Liver (tissue), 8 donors: ENCODE measurements at regions not wholly inside any gene's neighbourhood (a gene's known extent, or its start where the extent isn't known, plus 50 kb on each side); places are given as distances from the start of the nearest gene placed in this dataset.
A peak's percentile ranks its signal among the peaks of the same experiment; 100 is the strongest.

Experiments
- DNase-seq: peaks from one replicate; pipeline ENCODE4 v3.0.0-alpha.2; 2017; ENCODE audit warnings: low spot score
- H3K27ac ChIP-seq, 2 donors: one replicate each; pipeline ENCODE4 v1.7.0; 2013; ENCODE audit warnings: inconsistent platforms in 2 of 2, low read length in 2 of 2, control low read depth in 1 of 2, low read depth in 1 of 2, mild to moderate bottlenecking in 1 of 2
- H3K27me3 ChIP-seq, 4 donors: one replicate each; pipeline versions ENCODE4 v1.6.1 to v1.7.0; 2013; ENCODE audit warnings: low read length in 3 of 4, inconsistent platforms in 1 of 4, mild to moderate bottlenecking in 1 of 4, moderate library complexity in 1 of 4; ENCODE audit not compliant: control insufficient read depth in 4 of 4, insufficient read depth in 4 of 4
- H3K36me3 ChIP-seq, 4 donors: one replicate each; pipeline versions ENCODE4 v1.6.1 to v1.7.0; 2013; ENCODE audit warnings: low read length in 3 of 4, mild to moderate bottlenecking in 3 of 4, low read depth in 1 of 4, moderate library complexity in 1 of 4; ENCODE audit not compliant: control insufficient read depth in 4 of 4, insufficient read depth in 3 of 4
- H3K4me1 ChIP-seq, 4 donors: one replicate each; pipeline versions ENCODE4 v1.6.1 to v1.7.0; 2013; ENCODE audit warnings: low read length in 3 of 4, mild to moderate bottlenecking in 3 of 4, moderate library complexity in 1 of 4; ENCODE audit not compliant: control insufficient read depth in 4 of 4, insufficient read depth in 4 of 4
- H3K4me3 ChIP-seq, 3 donors: one replicate each; pipeline versions ENCODE4 v1.6.1 to v1.7.0; 2013; ENCODE audit warnings: low read length in 3 of 3, control low read depth in 1 of 3, low read depth in 1 of 3, mild to moderate bottlenecking in 1 of 3
- H3K9ac ChIP-seq, 2 donors: one replicate each; pipeline ENCODE4 v1.7.0; 2013; ENCODE audit warnings: low read length in 2 of 2, mild to moderate bottlenecking in 2 of 2, moderate library complexity in 2 of 2, control low read depth in 1 of 2, low read depth in 1 of 2
- H3K9me3 ChIP-seq, 4 donors: one replicate each; pipeline versions ENCODE4 v1.6.1 to v1.7.0; 2013; ENCODE audit warnings: low read length in 3 of 4; ENCODE audit not compliant: control insufficient read depth in 4 of 4
- ATF3 ChIP-seq: IDR thresholded peaks from 2 replicates; pipeline ENCODE4 v1.6.1; 2016; ENCODE audit warnings: antibody characterized with exemption
- CTCF ChIP-seq: fragments of 150-350 bp; IDR thresholded peaks from 2 replicates; pipeline ENCODE4 v1.5.1; 2017; ENCODE audit warnings: improper control_type of control experiment, low read depth, low read length; ENCODE audit not compliant: missing input control
- EGR1 ChIP-seq, 2 donors: IDR thresholded peaks; 2 replicates each; pipeline ENCODE4 v1.6.1; 2016 to 2018; ENCODE audit warnings: antibody characterized with exemption in 2 of 2, low read depth in 2 of 2
- FOXA1 ChIP-seq: IDR thresholded peaks from 2 replicates; pipeline ENCODE4 v1.6.1; 2016; ENCODE audit warnings: antibody characterized with exemption
- FOXA2 ChIP-seq: IDR thresholded peaks from 2 replicates; pipeline ENCODE4 v1.6.1; 2016; ENCODE audit warnings: antibody characterized with exemption
- GABPA ChIP-seq, 2 donors: IDR thresholded peaks in 1 of 2; conservative IDR thresholded peaks in 1 of 2; 2 replicates each; pipeline ENCODE4 v1.6.1; 2016; ENCODE audit warnings: antibody characterized with exemption in 2 of 2, mild to moderate bottlenecking in 1 of 2, moderate library complexity in 1 of 2
- HNF4A ChIP-seq, 2 donors: conservative IDR thresholded peaks; 2 replicates each; pipeline ENCODE4 v1.6.1; 2016; ENCODE audit warnings: antibody characterized with exemption in 2 of 2, mild to moderate bottlenecking in 2 of 2
- HNF4G ChIP-seq: IDR thresholded peaks from 2 replicates; pipeline ENCODE4 v1.6.1; 2016; ENCODE audit warnings: antibody characterized with exemption
- JUND ChIP-seq, 2 donors: IDR thresholded peaks; 2 replicates each; pipeline ENCODE4 v1.6.1; 2016; ENCODE audit warnings: antibody characterized with exemption in 2 of 2
- NR2F2 ChIP-seq: IDR thresholded peaks from 2 replicates; pipeline ENCODE4 v1.6.1; 2016; ENCODE audit warnings: antibody characterized with exemption
- RAD21 ChIP-seq, 2 donors: IDR thresholded peaks; 2 replicates each; pipeline ENCODE4 v1.6.1; 2016; ENCODE audit warnings: antibody characterized with exemption in 2 of 2, mild to moderate bottlenecking in 2 of 2
- RXRA ChIP-seq, 2 donors: IDR thresholded peaks; 2 replicates each; pipeline ENCODE4 v1.6.1; 2017 to 2018; ENCODE audit warnings: antibody characterized with exemption in 2 of 2, mild to moderate bottlenecking in 1 of 2
- SP1 ChIP-seq: IDR thresholded peaks from 2 replicates; pipeline ENCODE4 v1.6.1; 2018; ENCODE audit warnings: antibody characterized with exemption, mild to moderate bottlenecking
- TAF1 ChIP-seq: conservative IDR thresholded peaks from 2 replicates; pipeline ENCODE4 v1.6.1; 2016; ENCODE audit warnings: antibody characterized with exemption, mild to moderate bottlenecking
- YY1 ChIP-seq: IDR thresholded peaks from 2 replicates; pipeline ENCODE4 v1.6.1; 2016; ENCODE audit warnings: antibody characterized with exemption, mild to moderate bottlenecking
- WGBS: extraction: QIAGEN DNeasy Blood & Tissue Kit; methylation state at CpG from one replicate; pipeline ENCODE4 v1.1.7; 2013; 5-methylcytosine and 5-hydroxymethylcytosine counted together
- TF ChIP-seq, protein P1 (sequence below): IDR thresholded peaks from 2 replicates; pipeline ENCODE4 v1.6.1; 2016; ENCODE audit warnings: antibody characterized with exemption, mild to moderate bottlenecking
- TF ChIP-seq, protein P2 (sequence below): IDR thresholded peaks from 2 replicates; pipeline ENCODE4 v1.6.1; 2016; ENCODE audit warnings: antibody characterized with exemption
- TF ChIP-seq, protein P3 (sequence below): IDR thresholded peaks from 2 replicates; pipeline ENCODE4 v1.6.1; 2016; ENCODE audit warnings: antibody characterized with exemption
- donor health status: healthy.
- donor health status: healthy.
- donor health status: healthy.
- donor health status: healthy.
- donor health status: healthy.

GRCh38 chr16:80084163-80084562 is 456.6 kb upstream of the DYNLRB2 start:
- DNase-seq = no peak
- Histone ChIP-seq H3K9ac (peak overlapping the region in 1 of 2 donors; percentile 66), H3K9me3 (no peaks in the 10 kb centered on the region), H3K4me1 (peaks cover 0 to 5% (median 4%) of the 10 kb centered on the region in 4 donors), H3K36me3 (no peaks in the 10 kb centered on the region), H3K27me3 (no peaks in the 10 kb centered on the region), H3K27ac (no peak overlapping the region), H3K4me3 (peak overlapping the region in 1 of 3 donors; percentile 16)
- TF ChIP-seq EGR1 (IDR thresholded peaks at IDR 0.05; ENCODE audit: low read depth in 2 of 2) = no peak
- no peak for TF ChIP-seq YY1
- no peak for TF ChIP-seq FOXA1
- TF ChIP-seq, protein P1, sequence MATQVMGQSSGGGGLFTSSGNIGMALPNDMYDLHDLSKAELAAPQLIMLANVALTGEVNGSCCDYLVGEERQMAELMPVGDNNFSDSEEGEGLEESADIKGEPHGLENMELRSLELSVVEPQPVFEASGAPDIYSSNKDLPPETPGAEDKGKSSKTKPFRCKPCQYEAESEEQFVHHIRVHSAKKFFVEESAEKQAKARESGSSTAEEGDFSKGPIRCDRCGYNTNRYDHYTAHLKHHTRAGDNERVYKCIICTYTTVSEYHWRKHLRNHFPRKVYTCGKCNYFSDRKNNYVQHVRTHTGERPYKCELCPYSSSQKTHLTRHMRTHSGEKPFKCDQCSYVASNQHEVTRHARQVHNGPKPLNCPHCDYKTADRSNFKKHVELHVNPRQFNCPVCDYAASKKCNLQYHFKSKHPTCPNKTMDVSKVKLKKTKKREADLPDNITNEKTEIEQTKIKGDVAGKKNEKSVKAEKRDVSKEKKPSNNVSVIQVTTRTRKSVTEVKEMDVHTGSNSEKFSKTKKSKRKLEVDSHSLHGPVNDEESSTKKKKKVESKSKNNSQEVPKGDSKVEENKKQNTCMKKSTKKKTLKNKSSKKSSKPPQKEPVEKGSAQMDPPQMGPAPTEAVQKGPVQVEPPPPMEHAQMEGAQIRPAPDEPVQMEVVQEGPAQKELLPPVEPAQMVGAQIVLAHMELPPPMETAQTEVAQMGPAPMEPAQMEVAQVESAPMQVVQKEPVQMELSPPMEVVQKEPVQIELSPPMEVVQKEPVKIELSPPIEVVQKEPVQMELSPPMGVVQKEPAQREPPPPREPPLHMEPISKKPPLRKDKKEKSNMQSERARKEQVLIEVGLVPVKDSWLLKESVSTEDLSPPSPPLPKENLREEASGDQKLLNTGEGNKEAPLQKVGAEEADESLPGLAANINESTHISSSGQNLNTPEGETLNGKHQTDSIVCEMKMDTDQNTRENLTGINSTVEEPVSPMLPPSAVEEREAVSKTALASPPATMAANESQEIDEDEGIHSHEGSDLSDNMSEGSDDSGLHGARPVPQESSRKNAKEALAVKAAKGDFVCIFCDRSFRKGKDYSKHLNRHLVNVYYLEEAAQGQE = no peak
- no peak for TF ChIP-seq RXRA (IDR thresholded peaks at IDR 0.05)
- no peak for TF ChIP-seq FOXA2
- TF ChIP-seq GABPA (IDR thresholded peaks at IDR 0.05 in 1 of 2, conservative IDR thresholded peaks at IDR 0.05 in 1 of 2) = no peak
- no peak for TF ChIP-seq HNF4G
- TF ChIP-seq RAD21 (IDR thresholded peaks at IDR 0.05) = no peak
- TF ChIP-seq CTCF = no peak
- TF ChIP-seq JUND (IDR thresholded peaks at IDR 0.05) = no peak
- TF ChIP-seq, protein P2, sequence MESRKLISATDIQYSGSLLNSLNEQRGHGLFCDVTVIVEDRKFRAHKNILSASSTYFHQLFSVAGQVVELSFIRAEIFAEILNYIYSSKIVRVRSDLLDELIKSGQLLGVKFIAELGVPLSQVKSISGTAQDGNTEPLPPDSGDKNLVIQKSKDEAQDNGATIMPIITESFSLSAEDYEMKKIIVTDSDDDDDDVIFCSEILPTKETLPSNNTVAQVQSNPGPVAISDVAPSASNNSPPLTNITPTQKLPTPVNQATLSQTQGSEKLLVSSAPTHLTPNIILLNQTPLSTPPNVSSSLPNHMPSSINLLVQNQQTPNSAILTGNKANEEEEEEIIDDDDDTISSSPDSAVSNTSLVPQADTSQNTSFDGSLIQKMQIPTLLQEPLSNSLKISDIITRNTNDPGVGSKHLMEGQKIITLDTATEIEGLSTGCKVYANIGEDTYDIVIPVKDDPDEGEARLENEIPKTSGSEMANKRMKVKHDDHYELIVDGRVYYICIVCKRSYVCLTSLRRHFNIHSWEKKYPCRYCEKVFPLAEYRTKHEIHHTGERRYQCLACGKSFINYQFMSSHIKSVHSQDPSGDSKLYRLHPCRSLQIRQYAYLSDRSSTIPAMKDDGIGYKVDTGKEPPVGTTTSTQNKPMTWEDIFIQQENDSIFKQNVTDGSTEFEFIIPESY = no peak
- TF ChIP-seq ATF3 = no peak
- TF ChIP-seq, protein P3, sequence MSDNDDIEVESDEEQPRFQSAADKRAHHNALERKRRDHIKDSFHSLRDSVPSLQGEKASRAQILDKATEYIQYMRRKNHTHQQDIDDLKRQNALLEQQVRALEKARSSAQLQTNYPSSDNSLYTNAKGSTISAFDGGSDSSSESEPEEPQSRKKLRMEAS = no peak
- TF ChIP-seq TAF1 = no peak
- TF ChIP-seq NR2F2 = no peak
- no peak for TF ChIP-seq SP1
- TF ChIP-seq HNF4A (conservative IDR thresholded peaks at IDR 0.05) = no peak
- WGBS = 76% methylated on average over 3 of the region's 3 CpGs
